Heart left ventricle (tissue), 16 donors: ENCODE measurements at regions not wholly inside any gene's neighbourhood (a gene's known extent, or its start where the extent isn't known, plus 50 kb on each side); places are given as distances from the start of the nearest gene placed in this dataset.

Source experiments
- ATAC-seq, 4 donors: fragments of 200-7000 bp; cut with Tn5 transposase; one replicate each; pipeline ENCODE4 v1.9.1; 2020 to 2022; ENCODE audit warnings: moderate library complexity in 4 of 4, mild to moderate bottlenecking in 3 of 4, moderate number of reproducible peaks in 1 of 4
- DNase-seq, 5 donors: peaks; one replicate each; pipeline ENCODE4 v3.0.0-alpha.2; 2020
- H3K27ac ChIP-seq, 12 donors: fragments of 200-600 bp; sonication (generic) in 4 of 12; one replicate each; pipeline versions ENCODE4 v1.5.0 to v1.8.0; 2016 to 2022; ENCODE audit warnings: mild to moderate bottlenecking in 2 of 12
- H3K27me3 ChIP-seq, 9 donors: fragments of 200-600 bp; sonication (generic) in 2 of 9; one replicate each; pipeline versions ENCODE4 v1.5.1 to v1.8.0; 2016 to 2022; ENCODE audit warnings: mild to moderate bottlenecking in 3 of 9
- H3K36me3 ChIP-seq, 9 donors: fragments of 200-600 bp; sonication (generic) in 2 of 9; one replicate each; pipeline versions ENCODE4 v1.5.0 to v1.8.0; 2018 to 2022; ENCODE audit warnings: mild to moderate bottlenecking in 2 of 9
- H3K4me1 ChIP-seq, 12 donors: fragments of 200-600 bp; sonication (generic) in 4 of 12; one replicate each; pipeline versions ENCODE4 v1.5.0 to v1.8.0; 2016 to 2022; ENCODE audit warnings: mild to moderate bottlenecking in 3 of 12
- H3K4me3 ChIP-seq, 12 donors: fragments of 200-600 bp; sonication (generic) in 4 of 12; one replicate each; pipeline versions ENCODE4 v1.5.0 to v1.8.0; 2017 to 2022; ENCODE audit warnings: mild to moderate bottlenecking in 9 of 12, moderate library complexity in 4 of 12
- H3K9me3 ChIP-seq, 12 donors: fragments of 200-600 bp; sonication (generic) in 4 of 12; one replicate each; pipeline versions ENCODE4 v1.5.0 to v1.8.0; 2016 to 2022; ENCODE audit warnings: mild to moderate bottlenecking in 1 of 12
- CTCF ChIP-seq, 12 donors: fragments of 200-600 bp; sonication (generic) in 4 of 12; IDR thresholded peaks; one replicate each; pipeline versions ENCODE4 v1.5.0 to v1.8.0; 2018 to 2022; ENCODE audit warnings: antibody characterized with exemption in 12 of 12, mild to moderate bottlenecking in 5 of 12
- POLR2A ChIP-seq, 2 donors: fragments of 450-650 bp; IDR thresholded peaks; one replicate each; pipeline ENCODE4 v1.6.1; 2017; ENCODE audit warnings: antibody characterized with exemption in 2 of 2, mild to moderate bottlenecking in 2 of 2, moderate library complexity in 2 of 2
- WGBS, 4 donors: extraction: QIAGEN DNeasy Blood & Tissue Kit in 2 of 4; methylation state at CpG; one replicate each; pipeline versions ENCODE4 v1.1.5 to v1.1.7; 2013 to 2018; 5-methylcytosine and 5-hydroxymethylcytosine counted together
- intact Hi-C, 10 donors: fragments of 100-400 bp; cut with DNase I; formaldehyde crosslinking; loops; one replicate each; pipeline versions ENCODE4 v1.11.1 to v1.14.2; 2022
- donor health status: ischemic (EF 13 %, LVEDD 7.1; RV severe dilation, severe dysfunction).
- donor health status: healthy with polysubstance abuse.
- donor health status: DM: no; HTN: yes; CAD: no.
- donor health status: DM: no; HTN: no; CAD: no.
- donor health status: ischemic (EF 25% LVEDD 6.9; RV normal size, moderate dysfunction).
- donor health status: ischemic (EF 25% LVEDD 5.7; RV mildly dilated, moderate dysfunction).
- donor health status: healthy.
- donor health status: DM: yes; HTN: yes; CAD: no.
- donor health status: ischemic (EF 35%, LVEDD 5.7; RV mildly dilated, moderate dysfunction).
- donor health status: nonischemic (EF 11% LVEDD 7.7; RV severe dilation, severe dysfunction).
- donor health status: DM: yes; HTN: yes; CAD: no.
- donor health status: PGD.
- donor health status: ischemic (EF 29% LVEDD 5.4; RV normal size, mild dysfunction).
- donor health status: nonischemic (EF 23%, LVEDD 6.1; RV moderate dilation, normal function).

GRCh38 chr1:81554534-81554933, 246.2 kb upstream of the ADGRL2 start:
- Histone ChIP-seq H3K4me3 (no peak overlapping the region), H3K27ac (no peak overlapping the region), H3K4me1 (peaks cover 0 to 4% (median 0%) of the 10 kb centered on the region in 12 donors), H3K9me3 (no peaks in the 10 kb centered on the region), H3K27me3 (no peaks in the 10 kb centered on the region), H3K36me3 (no peaks in the 10 kb centered on the region)
- WGBS, 4 donors: 0 to 99% (median 37%) methylated on average over 1 of the region's 1 CpG
- no peak for DNase-seq
- no peak for TF ChIP-seq CTCF (IDR thresholded peaks at IDR 0.05)
- TF ChIP-seq POLR2A (IDR thresholded peaks at IDR 0.05): no peak
- ATAC-seq: no peak
- intact Hi-C loops: loop anchor here in 6 of 10 donors (5.0 to 10.0 kb wide), 6 partner anchors 140 to 248 kb away; partner anchors contain the start of gene ADGRL2 (in 1 of the 6)

GRCh38 chr1:81554108-81554507, 246.6 kb upstream of the ADGRL2 start:
- WGBS, 4 donors: 78 to 85% (median 83%) methylated on average over 2 of the region's 2 CpGs
- no peak overlapping the region for H3K27ac ChIP-seq
- H3K36me3 ChIP-seq: no peaks in the 10 kb centered on the region
- H3K27me3 ChIP-seq: no peaks in the 10 kb centered on the region
- H3K9me3 ChIP-seq: no peaks in the 10 kb centered on the region
- TF ChIP-seq CTCF (IDR thresholded peaks at IDR 0.05): no peak
- no peak for TF ChIP-seq POLR2A (IDR thresholded peaks at IDR 0.05)
- no peak overlapping the region for H3K4me3 ChIP-seq
- peaks cover 0 to 7% (median 0%) of the 10 kb centered on the region in 12 donors for H3K4me1 ChIP-seq
- intact Hi-C loops: loop anchor here in 6 of 10 donors (5.0 to 10.0 kb wide), 6 partner anchors 139 to 248 kb away; partner anchors contain the start of gene ADGRL2 (in 1 of the 6)
- ATAC-seq (no peak), DNase-seq (no peak)

DNA sequence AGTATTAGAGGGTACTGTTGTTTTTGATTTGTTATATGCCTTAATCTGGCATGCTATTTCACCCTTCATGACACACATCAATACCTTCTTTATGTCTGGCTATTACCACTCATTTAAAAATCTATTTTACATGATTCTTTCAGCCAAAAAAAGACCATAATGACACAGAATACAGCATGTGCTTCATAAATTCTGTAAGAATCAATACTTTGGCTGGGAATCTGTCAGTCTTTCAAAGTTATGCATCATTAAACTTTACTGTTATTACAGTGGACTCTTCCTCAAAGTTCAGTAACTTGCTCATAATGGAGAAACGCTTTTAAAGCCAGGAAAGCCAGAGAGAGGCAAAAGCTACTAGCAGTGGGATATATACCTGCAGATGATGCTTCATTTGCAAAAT, 247.2 kb upstream of the ADGRL2 start:
- WGBS, 4 donors: 93 to 97% (median 94%) methylated on average over 1 of the region's 1 CpG
- DNase-seq: no peak

DNA sequence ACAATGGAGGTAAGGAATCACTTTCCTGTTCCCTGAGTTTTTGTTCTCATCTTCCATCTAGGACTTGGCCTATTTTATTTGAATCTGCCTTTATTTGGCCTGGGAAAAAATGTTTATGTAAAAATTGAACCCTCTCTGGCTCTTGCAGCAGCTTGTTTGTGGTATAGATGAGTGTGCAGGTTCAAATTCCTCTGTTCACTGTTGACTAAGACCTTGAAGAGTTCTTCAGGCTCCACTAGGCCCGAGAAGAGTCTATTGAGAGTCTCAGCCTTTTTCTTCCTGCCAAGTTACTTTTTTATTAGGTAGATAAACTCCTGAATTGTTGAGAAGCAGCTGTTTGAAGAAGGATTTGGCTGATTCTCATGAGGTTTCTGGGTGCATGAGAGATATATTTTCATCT, 248.8 kb upstream of the ADGRL2 start:
- Histone ChIP-seq H3K36me3 (no peaks in the 10 kb centered on the region), H3K27me3 (no peaks in the 10 kb centered on the region), H3K9me3 (no peaks in the 10 kb centered on the region), H3K4me1 (peaks cover 0 to 20% (median 0%) of the 10 kb centered on the region in 12 donors), H3K4me3 (no peak overlapping the region), H3K27ac (no peak overlapping the region)
- DNase-seq (no peak), ATAC-seq (no peak)
- no peak for TF ChIP-seq POLR2A (IDR thresholded peaks at IDR 0.05)
- TF ChIP-seq CTCF (IDR thresholded peaks at IDR 0.05): no peak
- 71 to 90% (median 81%) methylated on average over 1 of the region's 1 CpG for WGBS, 4 donors
- intact Hi-C loops: loop anchor here in 6 of 10 donors (2.0 to 10.0 kb wide), 7 partner anchors 137 to 250 kb away; partner anchors contain the start of gene ADGRL2 (in 1 of the 6)

More for the DNA sequence above, 247.2 kb upstream of the ADGRL2 start:
- intact Hi-C loops: loop anchor here in 6 of 10 donors (5.0 to 10.0 kb wide), 6 partner anchors 139 to 249 kb away; partner anchors contain the start of gene ADGRL2 (in 1 of the 6)
- Histone ChIP-seq H3K4me3 (no peak overlapping the region), H3K27me3 (no peaks in the 10 kb centered on the region), H3K27ac (no peak overlapping the region), H3K9me3 (no peaks in the 10 kb centered on the region), H3K36me3 (no peaks in the 10 kb centered on the region), H3K4me1 (peaks cover 0 to 13% (median 0%) of the 10 kb centered on the region in 12 donors)
- no peak for TF ChIP-seq POLR2A (IDR thresholded peaks at IDR 0.05)
- no peak for TF ChIP-seq CTCF (IDR thresholded peaks at IDR 0.05)
- ATAC-seq: no peak
